ENCODE measurements at regions not wholly inside any gene's neighbourhood (a gene's known extent, or its start where the extent isn't known, plus 50 kb on each side); places are given as distances from the start of the nearest gene placed in this dataset.

DNA sequence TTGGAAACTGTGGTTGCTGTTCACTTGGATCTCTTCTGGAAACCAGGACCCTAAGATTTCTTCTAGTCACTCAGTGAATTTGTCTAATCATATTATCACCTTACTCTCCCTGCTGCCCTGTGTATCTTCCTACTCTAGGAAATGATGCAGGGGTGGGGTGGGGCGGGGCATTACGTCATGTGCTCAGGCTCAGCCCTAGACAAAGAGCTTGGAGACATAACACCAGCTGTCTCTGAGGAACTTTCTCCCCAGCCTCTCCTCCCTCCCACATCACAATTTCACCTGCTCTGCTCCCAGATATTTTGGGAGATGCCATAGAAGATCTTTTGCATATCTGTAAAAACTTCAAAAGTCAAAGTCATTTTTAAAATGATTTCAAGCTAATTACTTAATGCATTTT, 470.4 kb downstream of the ZSWIM6 start:
- no peak for DNase-seq

- no peak for DNase-seq
Observed at GRCh38 chr5:61805101-61805500, 473.0 kb downstream of the ZSWIM6 start.

GRCh38 chr5:61806491-61807020, 474.5 kb downstream of the ZSWIM6 start:
- no peak for DNase-seq

DNA sequence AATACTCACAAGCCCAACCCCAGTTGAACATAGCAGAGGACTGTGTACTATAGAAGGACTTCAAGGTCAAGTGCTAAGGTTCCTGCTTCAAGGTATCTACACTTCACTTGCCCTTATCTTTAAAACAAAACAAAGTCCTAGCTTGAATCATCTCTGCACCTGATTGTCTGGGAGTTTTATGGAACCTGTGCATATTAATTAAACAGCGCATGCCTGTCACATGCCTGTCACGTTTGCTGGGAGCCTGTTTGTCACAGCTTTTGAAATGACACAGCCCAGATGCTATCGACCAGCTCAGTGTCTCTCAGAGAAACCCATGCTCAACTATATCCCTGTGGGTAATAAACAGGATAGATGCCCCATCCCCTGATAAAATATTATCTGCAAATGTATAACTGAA, 476.0 kb downstream of the ZSWIM6 start:
- DNase-seq, result no peak

- no peak for DNase-seq
Observed at GRCh38 chr5:61808909-61809308, 476.9 kb downstream of the ZSWIM6 start.

DNA sequence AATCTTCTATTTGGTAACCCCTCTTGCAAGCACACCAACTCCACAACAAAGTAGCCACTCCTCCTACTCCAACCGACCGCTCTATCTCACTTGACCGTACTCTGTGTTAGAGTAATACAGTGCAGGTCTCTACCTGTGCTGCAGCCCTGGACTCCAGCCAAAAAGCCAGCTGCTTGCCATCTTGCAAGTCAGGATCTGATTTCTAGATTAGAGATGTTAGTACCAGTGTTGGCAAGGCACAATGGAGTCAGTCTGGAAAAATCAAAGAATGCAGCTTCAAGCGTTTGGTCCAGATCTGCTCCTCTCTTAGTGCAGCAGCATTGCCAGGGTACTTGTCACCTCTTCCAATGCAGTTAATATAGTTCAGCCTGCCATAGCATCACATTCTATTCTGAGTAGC, 477.6 kb downstream of the ZSWIM6 start:
- DNase-seq, result no peak

GRCh38 chr5:61811052-61811451, 479.0 kb downstream of the ZSWIM6 start:
- no peak for DNase-seq

DNA sequence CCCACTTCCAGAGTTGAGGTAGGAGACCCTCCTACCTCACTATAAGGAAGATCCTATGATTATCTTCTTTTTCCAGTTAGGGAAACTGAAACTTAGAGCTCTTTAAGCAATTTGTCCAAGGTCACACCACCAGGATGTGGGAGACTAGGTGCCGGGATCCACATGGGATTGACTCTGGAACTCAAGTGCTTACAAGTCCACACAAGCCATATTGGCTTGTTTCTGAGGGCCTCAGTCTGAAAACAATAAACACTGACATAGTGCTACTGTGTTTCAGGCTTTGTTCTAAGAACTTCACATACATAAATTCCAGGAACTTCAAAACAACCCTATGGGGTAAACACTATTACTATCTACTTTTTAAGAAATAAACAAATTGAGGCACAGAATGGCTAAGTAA, 481.3 kb downstream of the ZSWIM6 start:
- no peak for DNase-seq

- no peak for DNase-seq
Observed at GRCh38 chr5:61815339-61815738, 483.3 kb downstream of the ZSWIM6 start.

- no peak for DNase-seq
Observed at GRCh38 chr5:61816146-61816545, 484.1 kb downstream of the ZSWIM6 start.

DNA sequence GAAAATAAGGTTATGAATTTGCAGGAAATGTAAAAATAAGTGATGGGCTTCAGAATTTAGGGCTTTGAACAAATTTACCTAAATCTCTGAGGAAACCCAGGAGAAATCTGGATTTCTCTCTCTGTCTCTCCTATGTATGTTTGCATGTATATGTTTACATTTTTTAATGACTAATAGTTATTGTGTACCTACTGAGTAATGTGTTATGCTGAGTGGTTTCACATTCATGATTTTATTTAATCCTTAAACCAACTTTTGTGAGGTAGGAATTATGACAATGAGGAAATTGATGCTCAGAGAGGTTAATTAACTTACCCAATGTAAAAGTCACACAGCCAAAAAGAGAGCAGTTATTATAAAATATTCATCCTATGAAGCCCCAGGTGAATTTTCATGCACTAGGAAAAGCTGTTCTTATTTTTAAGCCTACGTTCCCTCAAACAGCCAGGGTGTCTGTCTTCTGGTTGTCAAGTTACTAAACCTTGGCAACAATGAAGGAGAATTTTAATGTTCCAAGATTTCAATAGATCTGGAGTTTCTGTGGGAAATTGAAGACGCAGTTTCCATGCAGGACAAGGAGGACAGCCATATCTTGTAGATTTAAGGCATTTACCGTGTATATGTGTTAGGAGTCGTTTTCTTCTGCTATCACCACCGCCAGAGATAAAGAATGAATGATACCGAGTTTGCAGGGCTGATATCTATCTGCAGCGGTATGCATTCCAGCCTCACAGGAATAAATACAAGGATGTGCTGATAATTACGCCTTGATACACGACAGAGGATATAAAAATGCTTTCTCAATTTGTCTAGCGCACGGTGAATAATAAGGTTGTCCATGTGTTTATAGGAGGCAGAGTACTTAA, 484.8 kb downstream of the ZSWIM6 start:
- no peak for DNase-seq

DNA sequence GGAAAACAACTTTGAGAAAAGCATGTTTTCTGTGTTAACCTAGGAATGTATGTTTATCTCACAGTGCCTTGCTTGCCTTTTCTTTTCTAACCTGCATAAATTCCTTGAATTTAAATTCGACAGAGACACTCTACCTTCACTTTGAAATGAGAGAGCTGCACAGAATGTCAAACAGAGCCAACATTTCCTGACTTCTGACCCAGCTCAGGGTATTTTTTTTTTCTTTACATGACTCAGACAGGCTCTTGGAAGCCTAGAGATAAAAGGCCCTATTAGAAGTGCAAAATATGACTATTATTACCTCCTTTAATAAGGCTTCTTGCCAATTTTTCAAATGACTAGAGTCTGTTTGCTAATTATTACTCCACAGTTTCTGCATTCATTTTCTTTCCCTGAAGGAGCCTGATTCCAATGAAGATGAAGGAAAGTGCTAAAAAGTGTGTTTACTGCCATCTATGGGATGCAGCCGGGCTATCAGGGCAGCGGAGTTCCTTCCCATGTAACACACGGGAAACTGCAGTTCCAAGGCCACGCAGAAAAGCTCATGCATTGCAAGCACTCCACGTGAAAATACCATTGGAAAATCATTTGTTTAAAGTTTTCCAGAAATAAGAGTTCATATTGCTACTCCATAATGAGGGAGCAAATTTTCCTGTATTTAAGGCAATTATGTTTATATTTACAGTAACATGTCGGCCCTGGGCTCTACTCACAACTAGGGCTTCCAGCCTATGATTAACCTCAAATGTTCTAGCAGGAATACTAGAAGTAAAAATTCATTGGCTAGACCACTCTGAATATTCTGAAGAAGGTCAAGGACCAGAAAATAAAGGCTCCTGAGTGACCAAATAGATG, 485.6 kb downstream of the ZSWIM6 start:
- no peak for DNase-seq

DNA sequence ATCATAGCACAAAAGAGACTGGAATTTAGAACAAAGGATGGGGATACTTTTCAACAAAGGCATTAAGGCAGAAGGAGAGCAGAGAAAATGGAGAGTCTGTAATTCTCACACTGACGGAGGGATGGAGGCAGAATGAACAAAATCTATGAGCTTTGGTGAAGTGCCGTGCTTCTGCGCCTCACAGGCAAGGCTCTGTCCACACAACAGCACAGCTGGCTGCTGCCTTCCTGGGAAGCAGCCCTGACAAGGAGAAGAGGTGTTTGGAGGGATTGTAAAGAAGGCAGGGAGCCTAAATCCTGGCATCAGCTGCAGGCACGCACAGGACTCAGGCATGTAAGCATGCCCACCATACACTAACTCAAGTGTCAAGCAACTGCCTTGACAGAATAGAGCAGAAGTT, 485.2 kb upstream of the KIF2A start:
- no peak for DNase-seq

- DNase-seq, result no peak
Observed at GRCh38 chr5:61821561-61821960, 484.4 kb upstream of the KIF2A start.

GRCh38 chr5:61822584-61822983, 483.4 kb upstream of the KIF2A start:
- DNase-seq, result no peak

DNA sequence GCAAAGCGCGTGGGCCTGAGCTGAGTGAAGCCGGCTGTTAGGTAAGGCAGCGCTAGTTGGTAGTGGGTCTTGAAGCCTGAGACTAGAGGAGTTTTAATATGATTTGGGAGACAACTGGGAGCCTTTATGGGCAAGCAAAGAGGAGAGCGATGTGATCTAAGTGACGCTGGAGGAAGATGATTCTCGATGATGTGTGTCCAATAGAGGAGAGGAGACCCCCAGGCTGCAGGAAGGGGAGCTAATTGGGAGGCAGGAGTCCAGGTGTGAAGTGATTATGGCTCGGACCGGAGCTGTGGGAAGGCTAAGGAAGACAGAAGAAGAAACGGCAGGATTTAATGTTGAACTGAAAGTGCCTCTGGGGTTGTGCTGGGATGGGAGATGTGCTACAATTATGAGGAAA, 482.9 kb upstream of the KIF2A start:
- no peak for DNase-seq

- no peak for DNase-seq
Observed at GRCh38 chr5:61823781-61824180, 482.2 kb upstream of the KIF2A start.

- DNase-seq, result no peak
Observed at GRCh38 chr5:61824396-61824795, 481.6 kb upstream of the KIF2A start.

DNA sequence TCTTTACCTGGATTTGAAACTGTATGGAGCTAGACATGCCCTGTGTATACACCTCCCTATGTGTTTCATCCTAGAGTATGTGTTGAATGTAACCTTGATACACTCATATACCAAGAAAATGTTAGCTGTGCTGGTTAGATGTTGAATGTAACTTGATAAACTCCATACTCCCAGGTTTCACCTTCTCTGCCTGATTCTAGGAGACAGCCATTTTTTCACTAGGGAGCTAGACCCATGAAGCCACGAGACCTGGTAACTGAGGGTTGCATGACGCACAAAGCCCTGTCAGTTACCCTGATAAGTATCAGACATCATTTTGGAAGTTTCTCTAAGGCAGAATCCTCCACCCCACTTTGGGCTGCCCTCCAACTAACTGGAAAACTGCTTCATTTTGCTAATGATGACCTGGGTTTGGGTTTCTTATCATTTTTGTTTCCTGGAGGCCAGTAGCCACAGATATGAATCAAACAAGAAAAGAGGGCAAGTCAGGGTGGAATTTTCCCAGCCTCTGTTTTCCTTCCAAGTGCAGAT, 478.5 kb upstream of the KIF2A start:
- no peak for DNase-seq

DNA sequence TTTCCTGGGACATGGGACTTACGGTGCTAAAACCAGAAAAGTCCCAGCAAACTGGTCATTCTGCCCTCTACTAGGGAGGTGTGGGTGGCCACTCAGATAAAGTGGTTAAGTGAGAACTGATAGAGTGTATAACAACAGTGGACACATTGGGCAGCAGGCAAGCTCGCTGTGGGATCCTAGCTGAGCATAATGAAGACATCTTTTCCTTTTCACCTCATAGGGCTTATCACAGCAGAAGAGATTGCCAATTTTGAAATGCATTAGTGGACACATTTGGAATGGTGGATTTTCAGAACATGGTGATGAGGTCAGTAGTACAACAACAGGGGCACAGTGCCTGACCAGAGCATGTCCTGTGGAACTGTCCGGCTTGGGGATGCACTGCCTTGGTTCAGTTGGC, 477.1 kb upstream of the KIF2A start:
- no peak for DNase-seq

GRCh38 chr5:61831736-61832135, 474.3 kb upstream of the KIF2A start:
- DNase-seq, result no peak

DNA sequence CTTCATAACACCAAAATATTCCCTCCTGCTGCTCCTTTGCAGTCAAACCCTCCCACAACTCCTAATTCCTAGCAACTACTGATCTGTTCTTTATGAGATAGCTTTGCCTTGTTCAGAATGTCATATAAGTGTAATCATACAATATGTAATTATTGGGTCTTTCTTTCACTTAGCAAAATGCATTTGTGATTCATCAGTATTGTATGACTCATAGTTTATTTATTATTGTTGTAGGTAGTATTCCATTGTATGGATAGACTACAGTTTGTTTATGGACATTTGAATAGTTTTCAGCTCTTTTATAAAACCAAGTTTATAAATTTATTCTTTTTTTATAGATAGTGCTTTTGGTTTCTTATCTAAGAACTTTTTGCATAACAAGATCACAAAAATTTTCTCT, 468.2 kb upstream of the KIF2A start:
- DNase-seq, result no peak

GRCh38 chr5:61840361-61840760, 465.6 kb upstream of the KIF2A start:
- no peak for DNase-seq

- DNase-seq, result no peak
Observed at GRCh38 chr5:61842840-61843239, 463.2 kb upstream of the KIF2A start.
